ENCODE measurements at regions not wholly inside any gene's neighbourhood (a gene's known extent, or its start where the extent isn't known, plus 50 kb on each side); places are given as distances from the start of the nearest gene placed in this dataset.

DNA sequence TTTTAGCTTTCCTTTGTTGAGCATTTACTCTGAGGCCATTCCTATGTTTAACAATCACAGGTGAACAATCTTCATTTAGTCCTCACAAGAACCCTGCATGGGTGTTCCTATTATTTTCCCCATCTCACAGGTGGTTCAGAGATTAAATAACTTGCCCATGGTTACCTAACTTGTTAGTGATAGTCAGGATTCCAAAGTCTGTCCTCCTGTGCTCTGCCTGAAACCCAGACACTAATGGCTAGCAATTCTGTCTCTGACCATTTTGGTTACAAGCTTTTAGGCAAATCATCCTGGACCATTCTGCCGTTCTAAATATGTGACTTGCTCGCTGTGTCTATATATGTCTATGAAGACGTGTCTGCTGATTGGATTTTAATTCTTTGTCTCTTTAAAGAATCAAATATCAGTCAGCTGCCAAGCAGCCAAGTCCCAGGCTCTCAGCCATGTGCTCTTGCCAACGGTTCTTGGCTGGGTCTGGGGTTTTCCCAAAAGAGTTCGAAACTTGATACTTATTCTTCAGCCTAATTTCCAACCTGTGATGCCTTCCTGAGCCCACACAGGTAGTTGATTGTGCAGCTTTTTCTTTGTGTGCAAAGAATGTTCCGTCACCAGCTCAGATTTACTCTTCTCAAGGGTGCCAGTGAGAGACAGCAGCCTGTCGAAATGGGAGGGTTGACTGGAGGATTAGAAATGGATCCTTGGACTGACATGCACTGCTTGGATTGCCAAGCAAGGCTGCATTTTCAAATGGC, 121.7 kb downstream of the NREP start:
- no peak overlapping the region for H3K4me3 ChIP-seq (replicated peaks in 1 of 2; ENCODE audit: low read depth in 2 of 2, low read length in 2 of 2)
- DNase-seq (ENCODE audit: low read depth in 2 of 2), result peak; percentile 3 to 27
- TF ChIP-seq, protein P1, sequence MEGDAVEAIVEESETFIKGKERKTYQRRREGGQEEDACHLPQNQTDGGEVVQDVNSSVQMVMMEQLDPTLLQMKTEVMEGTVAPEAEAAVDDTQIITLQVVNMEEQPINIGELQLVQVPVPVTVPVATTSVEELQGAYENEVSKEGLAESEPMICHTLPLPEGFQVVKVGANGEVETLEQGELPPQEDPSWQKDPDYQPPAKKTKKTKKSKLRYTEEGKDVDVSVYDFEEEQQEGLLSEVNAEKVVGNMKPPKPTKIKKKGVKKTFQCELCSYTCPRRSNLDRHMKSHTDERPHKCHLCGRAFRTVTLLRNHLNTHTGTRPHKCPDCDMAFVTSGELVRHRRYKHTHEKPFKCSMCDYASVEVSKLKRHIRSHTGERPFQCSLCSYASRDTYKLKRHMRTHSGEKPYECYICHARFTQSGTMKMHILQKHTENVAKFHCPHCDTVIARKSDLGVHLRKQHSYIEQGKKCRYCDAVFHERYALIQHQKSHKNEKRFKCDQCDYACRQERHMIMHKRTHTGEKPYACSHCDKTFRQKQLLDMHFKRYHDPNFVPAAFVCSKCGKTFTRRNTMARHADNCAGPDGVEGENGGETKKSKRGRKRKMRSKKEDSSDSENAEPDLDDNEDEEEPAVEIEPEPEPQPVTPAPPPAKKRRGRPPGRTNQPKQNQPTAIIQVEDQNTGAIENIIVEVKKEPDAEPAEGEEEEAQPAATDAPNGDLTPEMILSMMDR (IDR thresholded peaks at IDR 0.05; ENCODE audit: low read depth, low read length), result no peak

DNA sequence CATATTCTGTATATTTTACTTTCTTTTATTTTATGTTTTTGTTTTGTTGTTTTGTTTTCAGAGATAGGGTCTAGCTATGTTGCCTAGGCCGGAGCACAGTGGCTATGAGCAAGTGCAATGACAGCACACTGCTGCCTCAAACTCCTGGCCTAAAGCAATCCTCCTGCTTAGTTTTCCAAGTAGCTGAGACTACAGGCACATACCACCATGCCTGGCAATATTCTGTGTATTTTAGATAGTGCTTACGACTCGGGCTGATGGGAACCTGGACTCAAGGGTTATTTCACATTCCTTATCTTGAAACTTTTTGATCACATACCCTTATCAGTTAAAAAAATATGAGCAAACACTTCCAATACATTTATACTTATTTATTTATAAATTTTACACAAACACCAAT, 119.0 kb upstream of the STARD4 start:
- no peak overlapping the region for H3K4me3 ChIP-seq (replicated peaks in 1 of 2; ENCODE audit: low read depth in 2 of 2, low read length in 2 of 2)
- DNase-seq (ENCODE audit: low read depth in 2 of 2), result no peak
- TF ChIP-seq, protein P1 (IDR thresholded peaks at IDR 0.05; ENCODE audit: low read depth, low read length), result no peak

DNA sequence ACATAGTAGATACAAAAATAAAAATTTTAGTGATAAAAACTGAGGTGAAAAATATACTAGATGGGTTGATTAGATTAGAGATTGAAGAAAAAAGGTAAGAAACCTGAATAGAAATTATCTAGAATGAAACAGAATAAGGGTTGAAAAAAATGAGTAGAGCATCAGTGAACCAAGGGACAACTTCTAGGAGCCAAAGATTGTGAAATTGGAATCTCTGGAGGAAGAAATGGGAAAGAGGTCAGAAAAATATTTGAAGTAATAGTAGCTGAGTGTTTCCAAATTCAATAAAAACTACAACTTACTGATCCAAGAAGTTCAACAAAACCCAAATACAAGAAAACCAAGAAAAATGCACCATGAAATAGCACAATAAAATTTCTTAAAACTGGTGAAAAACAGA, 116.6 kb upstream of the STARD4 start:
- DNase-seq (ENCODE audit: low read depth in 2 of 2), result peak; percentile 40 to 58
- no peak overlapping the region for H3K4me3 ChIP-seq (replicated peaks in 1 of 2; ENCODE audit: low read depth in 2 of 2, low read length in 2 of 2)
- TF ChIP-seq, protein P1 (IDR thresholded peaks at IDR 0.05; ENCODE audit: low read depth, low read length), result no peak

DNA sequence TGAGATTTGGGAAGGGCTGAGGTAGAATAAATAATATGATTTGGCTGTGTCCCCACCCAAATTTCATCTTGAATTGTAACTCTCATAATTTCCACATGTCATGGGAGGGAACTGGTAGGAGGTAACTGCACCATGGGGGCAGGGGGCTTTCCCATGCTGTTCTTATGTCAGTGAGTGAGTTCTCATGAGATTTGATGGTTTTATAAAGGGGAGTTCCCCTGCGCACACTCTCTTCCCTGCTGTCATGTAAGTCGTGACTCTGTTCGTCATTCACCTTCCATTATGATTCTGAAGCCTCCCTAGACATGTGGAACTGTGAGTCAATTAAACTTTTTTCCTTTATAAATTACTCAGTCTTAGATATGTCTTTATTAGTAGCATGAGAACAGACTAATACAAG, 115.5 kb upstream of the STARD4 start:
- TF ChIP-seq, protein P1 (IDR thresholded peaks at IDR 0.05; ENCODE audit: low read depth, low read length), result no peak
- no peak for DNase-seq (ENCODE audit: low read depth in 2 of 2)

DNA sequence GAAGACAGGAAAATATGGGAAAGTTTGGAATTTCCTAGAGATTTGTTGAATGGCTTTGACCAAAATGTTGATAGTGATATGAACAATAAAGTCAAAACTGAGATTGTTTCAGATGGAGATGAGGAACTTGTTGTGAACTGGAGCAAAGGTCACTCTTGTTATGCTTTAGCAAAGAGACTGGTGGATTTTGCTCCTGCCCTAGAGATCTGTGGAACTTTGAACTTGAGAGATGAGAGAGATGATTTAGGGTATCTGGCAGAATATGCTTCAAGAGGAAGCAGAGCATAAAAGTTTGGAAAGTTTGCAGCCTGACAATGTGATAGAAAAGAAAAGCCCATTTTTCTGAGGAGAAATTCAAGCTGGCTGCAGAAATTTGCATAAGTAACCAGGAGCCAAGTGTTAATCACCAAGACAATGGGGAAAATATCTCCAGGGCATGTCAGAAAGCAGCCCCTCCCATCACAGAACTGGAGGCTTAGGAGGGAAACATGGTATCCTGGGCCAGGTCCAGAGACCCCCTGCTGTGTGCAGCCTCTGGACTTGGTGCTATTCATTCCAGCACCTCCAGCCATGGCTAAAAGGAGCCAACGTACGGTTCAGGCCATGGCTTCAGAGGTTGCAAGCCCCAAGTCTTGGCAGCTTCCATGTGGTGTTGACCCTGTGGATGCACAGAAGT, 114.3 kb upstream of the STARD4 start:
- DNase-seq (ENCODE audit: low read depth in 2 of 2), result no peak
- TF ChIP-seq, protein P1 (IDR thresholded peaks at IDR 0.05; ENCODE audit: low read depth, low read length), result no peak
- no peak overlapping the region for H3K4me3 ChIP-seq (replicated peaks in 1 of 2; ENCODE audit: low read depth in 2 of 2, low read length in 2 of 2)

More for the DNA sequence above, 115.5 kb upstream of the STARD4 start:
- H3K4me3 ChIP-seq (replicated peaks in 1 of 2; ENCODE audit: low read depth in 2 of 2, low read length in 2 of 2), result no peak overlapping the region

DNA sequence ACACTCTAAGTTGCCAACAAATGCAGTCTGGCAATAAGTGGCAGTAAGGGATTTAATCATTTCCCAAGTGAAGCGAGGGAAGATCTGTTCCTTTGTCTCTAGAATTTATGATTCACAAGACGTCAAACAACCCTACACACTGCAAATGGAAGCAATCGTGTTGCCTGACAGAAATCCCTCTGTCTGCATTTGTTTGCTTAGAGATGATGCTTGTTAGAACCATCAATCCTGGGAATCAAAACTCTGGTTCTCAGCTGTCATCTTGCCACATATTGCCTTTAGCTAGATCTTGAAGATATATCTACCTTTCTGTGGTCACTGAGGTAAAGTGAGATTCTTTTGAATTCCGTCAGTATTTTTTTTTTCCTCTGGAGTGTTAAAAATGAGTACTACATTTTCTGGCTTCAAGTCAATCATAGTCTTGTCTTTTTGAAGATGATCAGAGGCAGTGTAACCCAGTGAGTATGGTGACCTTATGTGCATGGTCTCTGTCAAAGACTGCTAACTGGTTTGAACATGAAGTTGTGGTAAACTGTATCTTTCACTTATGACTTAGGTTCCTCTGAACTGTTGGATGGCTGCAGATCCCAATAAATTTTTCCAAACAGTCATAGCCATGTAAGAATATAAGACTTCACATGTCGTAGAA, 106.4 kb upstream of the STARD4 start:
- TF ChIP-seq, protein P1 (IDR thresholded peaks at IDR 0.05; ENCODE audit: low read depth, low read length), result no peak
- no peak for DNase-seq (ENCODE audit: low read depth in 2 of 2)
- H3K4me3 ChIP-seq (replicated peaks in 1 of 2; ENCODE audit: low read depth in 2 of 2, low read length in 2 of 2), result no peak overlapping the region

All from cardiac fibroblast (primary cell).